ENCODE measurements at regions not wholly inside any gene's neighbourhood (a gene's known extent, or its start where the extent isn't known, plus 50 kb on each side); places are given as distances from the start of the nearest gene placed in this dataset.

DNA sequence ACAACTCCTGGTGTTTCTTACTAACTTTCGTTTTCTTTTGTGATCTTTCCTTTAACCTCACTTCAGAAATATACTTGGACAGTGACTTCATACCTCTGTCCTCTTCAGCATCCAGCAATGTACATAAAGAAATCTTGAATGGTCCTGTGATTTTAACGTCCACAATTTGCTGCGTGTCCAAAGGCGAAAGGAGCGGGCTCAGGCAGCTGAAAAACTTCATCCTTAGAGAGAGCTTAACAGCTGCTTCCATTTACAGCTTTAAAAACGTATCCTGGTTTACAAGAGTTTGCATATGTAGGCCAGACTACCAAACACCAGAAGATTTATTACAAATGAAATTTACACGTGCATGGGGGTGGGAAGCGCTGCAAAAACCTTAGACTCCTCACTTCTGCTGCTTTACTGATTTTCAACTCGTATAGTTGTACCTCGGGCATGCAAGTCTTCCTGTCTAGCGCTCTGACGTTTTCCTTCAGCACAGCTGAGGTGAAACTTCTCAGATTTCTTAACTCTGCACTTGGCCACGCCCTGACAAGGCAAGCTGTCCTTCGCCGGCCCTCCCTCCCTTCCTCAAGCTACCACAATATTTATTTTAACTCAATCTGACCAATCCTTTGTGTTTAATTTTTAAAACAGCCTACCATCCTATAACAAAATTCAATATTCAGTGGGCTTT is 406.4 kb downstream of the FAM47A start:
- peak; percentile 49 for DNase-seq

DNA sequence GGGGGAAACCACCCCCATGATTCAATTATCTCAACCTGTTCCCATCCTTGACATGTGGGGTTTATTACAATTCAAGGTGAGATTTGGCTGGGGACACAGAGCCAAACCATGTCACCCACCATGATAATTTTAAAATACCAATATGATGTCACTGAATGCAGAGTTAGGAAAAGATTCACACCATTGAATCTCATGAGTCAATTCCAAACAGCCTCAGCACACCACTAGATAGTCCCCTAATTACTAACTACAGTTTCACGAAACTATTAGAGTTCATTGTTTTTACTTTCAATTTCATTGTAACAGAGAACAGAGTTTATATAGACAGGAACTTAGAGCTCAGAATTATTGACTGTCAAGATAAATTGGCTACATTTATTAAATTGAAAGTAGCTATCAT is 410.2 kb downstream of the FAM47A start:
- DNase-seq = no peak

DNA sequence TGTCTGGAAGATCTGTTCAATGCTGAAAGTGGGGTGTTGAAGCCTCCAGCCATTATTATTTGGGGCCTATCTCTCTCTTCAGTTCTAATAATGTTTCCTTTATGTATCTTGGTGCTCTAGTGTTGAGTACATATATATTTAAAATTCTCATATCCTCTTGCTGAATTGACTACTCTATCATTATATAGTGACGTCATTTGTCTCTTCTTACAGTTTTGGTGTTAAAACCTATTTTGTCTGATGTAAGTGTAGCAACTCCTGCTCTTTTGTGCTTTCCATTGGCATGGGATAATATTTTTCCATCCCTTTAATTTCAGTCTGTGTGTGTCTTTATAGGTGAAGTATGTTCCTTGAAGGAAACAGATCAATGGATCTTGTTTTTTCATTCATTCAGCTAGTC is 446.0 kb downstream of the FAM47A start:
- no peak for DNase-seq

Data from NCI-H69 (cell line).